ACC112 (cell line): ENCODE measurements at regions not wholly inside any gene's neighbourhood (a gene's known extent, or its start where the extent isn't known, plus 50 kb on each side); places are given as distances from the start of the nearest gene placed in this dataset.

Experiments used
- H2AFZ ChIP-seq: fragments of 200-600 bp; sonication (generic); one replicate; pipeline ENCODE4 v1.6.0; 2017; ENCODE audit warnings: antibody characterized with exemption, low read length; ENCODE audit not compliant: unreplicated experiment
- H3K27ac ChIP-seq: fragments of 200-600 bp; sonication (generic); 2 replicates; pipeline ENCODE4 v1.5.1; 2014; ENCODE audit warnings: low read depth, mild to moderate bottlenecking, antibody characterized with exemption, low read length, moderate library complexity
- H3K27me3 ChIP-seq: fragments of 200-600 bp; sonication (generic); 2 replicates; pipeline ENCODE4 v1.6.1; 2014; ENCODE audit warnings: mild to moderate bottlenecking, antibody characterized with exemption, low read length, moderate library complexity, mixed read lengths; ENCODE audit not compliant: insufficient read depth
- H3K36me3 ChIP-seq: fragments of 200-600 bp; sonication (generic); 2 replicates; pipeline ENCODE4 v1.6.1; 2016; ENCODE audit warnings: mild to moderate bottlenecking, antibody characterized with exemption, low read length, moderate library complexity, mixed read lengths; ENCODE audit not compliant: insufficient read depth
- H3K4me1 ChIP-seq: fragments of 200-600 bp; sonication (generic); one replicate; pipeline ENCODE4 v1.6.1; 2016; ENCODE audit warnings: low read length, mixed read lengths; ENCODE audit not compliant: insufficient read depth, unreplicated experiment, control insufficient read depth
- H3K4me3 ChIP-seq: fragments of 200-600 bp; sonication (generic); 2 replicates; pipeline ENCODE4 v1.5.1; 2014; ENCODE audit warnings: mild to moderate bottlenecking, low read depth, low read length
- H3K79me2 ChIP-seq: fragments of 200-600 bp; sonication (generic); one replicate; pipeline ENCODE4 v1.6.0; 2016; ENCODE audit warnings: low read length; ENCODE audit not compliant: control insufficient read depth, unreplicated experiment, insufficient read depth

- H3K4me1 ChIP-seq, result no peaks in the 10 kb centered on the region
- H3K27ac ChIP-seq, result no peak overlapping the region
- no peak overlapping the region for H2AFZ ChIP-seq
- H3K4me3 ChIP-seq, result no peak overlapping the region
- H3K36me3 ChIP-seq, result no peaks in the 10 kb centered on the region
- H3K27me3 ChIP-seq, result no peaks in the 10 kb centered on the region
- H3K79me2 ChIP-seq, result no peaks in the 10 kb centered on the region
These were observed 653.4 kb upstream of the FSHR start for GRCh38 chr2:49807689-49808088.

DNA sequence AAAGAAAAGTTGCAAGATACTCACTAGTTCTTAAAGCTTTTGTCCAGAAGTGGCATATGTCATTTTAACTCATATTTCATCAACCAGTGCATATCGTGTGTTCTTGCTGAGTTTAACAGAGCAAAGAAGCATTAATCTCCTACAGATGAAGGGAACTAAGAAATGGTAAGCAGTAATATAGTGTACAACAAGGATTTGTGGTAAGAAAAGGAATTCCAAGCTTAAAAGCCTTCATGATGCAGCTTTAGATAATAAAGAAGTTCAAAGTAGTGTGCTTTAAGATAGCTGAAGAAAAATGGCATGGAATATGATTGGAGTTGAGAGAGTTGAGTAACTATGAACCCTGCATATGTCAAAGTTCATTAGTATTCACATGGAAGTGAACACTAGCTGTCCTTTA is 649.8 kb upstream of the FSHR start:
- Histone ChIP-seq H3K36me3 (no peaks in the 10 kb centered on the region), H3K79me2 (no peaks in the 10 kb centered on the region), H3K4me3 (no peak overlapping the region), H3K27me3 (no peaks in the 10 kb centered on the region), H3K4me1 (no peaks in the 10 kb centered on the region), H3K27ac (no peak overlapping the region), H2AFZ (no peak overlapping the region)

GRCh38 chr2:49801898-49802450 is 647.7 kb upstream of the FSHR start:
- no peaks in the 10 kb centered on the region for H3K4me1 ChIP-seq
- H2AFZ ChIP-seq, result no peak overlapping the region
- no peak overlapping the region for H3K27ac ChIP-seq
- H3K4me3 ChIP-seq, result no peak overlapping the region
- H3K79me2 ChIP-seq, result no peaks in the 10 kb centered on the region
- no peaks in the 10 kb centered on the region for H3K27me3 ChIP-seq
- no peaks in the 10 kb centered on the region for H3K36me3 ChIP-seq

- no peaks in the 10 kb centered on the region for H3K4me1 ChIP-seq
- no peak overlapping the region for H3K4me3 ChIP-seq
- H3K36me3 ChIP-seq, result no peaks in the 10 kb centered on the region
- H3K79me2 ChIP-seq, result no peaks in the 10 kb centered on the region
- H3K27me3 ChIP-seq, result no peaks in the 10 kb centered on the region
- H2AFZ ChIP-seq, result no peak overlapping the region
- no peak overlapping the region for H3K27ac ChIP-seq
These were observed 644.3 kb upstream of the FSHR start for GRCh38 chr2:49798570-49798969.

DNA sequence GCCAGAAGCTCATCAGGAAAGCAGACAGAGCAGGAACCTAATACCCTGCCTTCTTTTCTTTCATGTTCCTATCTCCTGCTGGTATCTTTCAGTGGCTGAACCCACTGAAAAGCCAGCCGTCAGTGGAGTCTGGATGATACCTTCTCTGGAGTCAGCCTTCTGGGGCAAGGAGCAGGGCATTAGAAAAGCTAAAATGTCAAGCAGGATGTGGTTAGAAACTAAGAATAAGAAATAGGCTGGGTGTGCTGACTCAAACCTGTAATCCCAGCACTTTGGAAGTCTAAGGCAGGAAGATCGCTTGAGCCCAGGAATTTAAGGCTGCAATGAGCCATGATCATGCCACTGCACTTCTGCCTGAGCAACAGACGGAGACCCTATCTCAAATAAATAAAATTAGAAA is 642.0 kb upstream of the FSHR start:
- H3K79me2 ChIP-seq, result no peaks in the 10 kb centered on the region
- H2AFZ ChIP-seq, result no peak overlapping the region
- H3K4me3 ChIP-seq, result no peak overlapping the region
- no peaks in the 10 kb centered on the region for H3K4me1 ChIP-seq
- H3K27ac ChIP-seq, result no peak overlapping the region
- no peaks in the 10 kb centered on the region for H3K27me3 ChIP-seq
- no peaks in the 10 kb centered on the region for H3K36me3 ChIP-seq

DNA sequence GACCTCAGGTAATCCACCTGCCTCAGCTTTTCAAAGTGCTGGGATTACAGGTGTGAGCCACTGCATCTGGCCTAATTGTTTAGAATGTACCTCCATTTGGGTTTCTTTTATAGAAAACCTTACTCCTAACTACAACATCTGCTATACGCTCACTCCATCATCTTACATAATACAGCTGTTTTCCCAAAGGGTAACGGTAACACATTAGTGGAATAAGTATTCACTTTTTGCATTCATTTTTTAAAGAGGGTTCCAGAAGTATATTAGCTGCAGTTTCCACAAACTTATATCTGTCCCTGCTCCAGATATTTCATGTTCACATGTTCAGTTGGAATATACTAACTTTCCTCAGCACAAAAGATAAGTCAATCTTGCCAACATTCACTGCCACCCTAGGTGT is 640.1 kb upstream of the FSHR start:
- Histone ChIP-seq H3K4me1 (no peaks in the 10 kb centered on the region), H3K4me3 (no peak overlapping the region), H3K27ac (no peak overlapping the region), H3K27me3 (no peaks in the 10 kb centered on the region), H2AFZ (no peak overlapping the region), H3K36me3 (no peaks in the 10 kb centered on the region), H3K79me2 (no peaks in the 10 kb centered on the region)

DNA sequence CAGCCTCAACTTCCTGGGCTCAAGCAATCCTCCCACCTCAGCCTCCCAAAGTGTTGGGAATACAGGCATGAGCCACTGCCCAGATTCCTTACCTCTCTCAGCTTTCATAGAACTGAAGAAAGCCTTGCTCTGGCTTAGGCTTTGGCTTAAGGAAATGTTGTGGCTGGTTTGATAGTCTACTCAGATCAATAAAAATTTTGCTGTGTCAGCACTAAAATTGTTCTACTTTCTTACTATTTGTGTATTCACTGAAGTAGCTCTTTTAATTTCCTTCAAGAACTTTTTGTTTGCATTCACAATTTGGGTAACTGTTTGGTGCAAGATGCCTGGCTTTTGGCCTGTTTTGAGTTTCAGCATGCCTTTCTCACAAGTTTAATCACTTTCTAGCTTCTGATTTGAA is 634.0 kb upstream of the FSHR start:
- no peaks in the 10 kb centered on the region for H3K79me2 ChIP-seq
- H3K4me3 ChIP-seq, result no peak overlapping the region
- H3K4me1 ChIP-seq, result no peaks in the 10 kb centered on the region
- H3K27me3 ChIP-seq, result no peaks in the 10 kb centered on the region
- H3K27ac ChIP-seq, result no peak overlapping the region
- H3K36me3 ChIP-seq, result no peaks in the 10 kb centered on the region
- H2AFZ ChIP-seq, result no peak overlapping the region

DNA sequence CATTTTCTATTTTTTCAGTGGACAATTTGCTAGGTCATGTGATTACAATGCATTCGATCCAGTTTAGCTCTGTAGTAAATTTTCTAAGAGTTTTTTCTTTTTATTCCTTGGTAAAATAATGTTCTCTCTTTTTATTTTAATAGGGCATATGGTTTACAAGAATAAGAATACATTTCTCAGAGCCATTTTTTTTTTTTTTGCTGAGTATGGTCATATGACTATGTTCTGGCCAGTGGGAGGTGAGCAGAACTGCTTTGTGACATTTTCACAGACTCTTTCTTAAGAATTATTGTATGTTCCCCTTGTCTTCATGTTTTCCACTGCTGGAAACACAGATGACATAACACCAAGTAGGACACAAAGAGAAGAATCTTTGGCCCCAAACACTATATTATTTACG is 626.6 kb upstream of the FSHR start:
- H3K27ac ChIP-seq, result no peak overlapping the region
- no peaks in the 10 kb centered on the region for H3K79me2 ChIP-seq
- H3K27me3 ChIP-seq, result no peaks in the 10 kb centered on the region
- H3K4me1 ChIP-seq, result no peaks in the 10 kb centered on the region
- H3K36me3 ChIP-seq, result no peaks in the 10 kb centered on the region
- no peak overlapping the region for H2AFZ ChIP-seq
- no peak overlapping the region for H3K4me3 ChIP-seq

DNA sequence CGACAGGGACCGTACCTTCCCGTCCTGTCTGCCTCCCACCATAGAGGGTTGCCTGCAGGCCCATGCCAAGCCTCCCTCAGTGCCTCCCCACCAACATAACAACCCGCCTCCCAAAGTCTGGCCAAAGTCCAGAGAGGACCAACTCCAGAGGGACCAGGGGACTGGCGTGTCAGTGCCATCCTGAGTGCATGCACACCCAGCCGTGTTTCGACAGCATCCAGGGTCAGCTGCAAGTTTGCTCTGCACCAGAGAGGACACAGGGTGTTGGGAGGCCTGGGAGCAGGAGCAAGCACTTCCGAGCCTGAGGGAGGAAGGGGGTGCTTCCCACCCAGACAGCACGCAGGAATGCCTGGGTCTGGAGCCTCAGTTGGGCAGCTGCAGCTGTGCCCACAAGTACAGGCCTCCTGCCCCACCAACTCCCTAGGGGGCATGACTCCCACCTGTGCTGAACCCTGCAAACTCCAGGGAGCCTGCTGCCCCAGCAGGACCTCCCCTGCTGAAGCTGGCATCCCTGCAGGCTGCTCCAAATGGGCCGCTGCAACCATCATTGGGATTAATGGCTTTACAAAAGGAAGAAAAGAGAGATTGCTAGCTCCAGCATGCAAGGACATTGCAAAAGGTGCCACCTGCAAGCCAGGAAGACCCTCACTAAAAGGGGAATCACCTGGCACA is 618.1 kb upstream of the FSHR start:
- no peaks in the 10 kb centered on the region for H3K27me3 ChIP-seq
- H3K27ac ChIP-seq, result no peak overlapping the region
- no peaks in the 10 kb centered on the region for H3K4me1 ChIP-seq
- no peaks in the 10 kb centered on the region for H3K36me3 ChIP-seq
- H3K4me3 ChIP-seq, result no peak overlapping the region
- H2AFZ ChIP-seq, result no peak overlapping the region
- H3K79me2 ChIP-seq, result no peaks in the 10 kb centered on the region

DNA sequence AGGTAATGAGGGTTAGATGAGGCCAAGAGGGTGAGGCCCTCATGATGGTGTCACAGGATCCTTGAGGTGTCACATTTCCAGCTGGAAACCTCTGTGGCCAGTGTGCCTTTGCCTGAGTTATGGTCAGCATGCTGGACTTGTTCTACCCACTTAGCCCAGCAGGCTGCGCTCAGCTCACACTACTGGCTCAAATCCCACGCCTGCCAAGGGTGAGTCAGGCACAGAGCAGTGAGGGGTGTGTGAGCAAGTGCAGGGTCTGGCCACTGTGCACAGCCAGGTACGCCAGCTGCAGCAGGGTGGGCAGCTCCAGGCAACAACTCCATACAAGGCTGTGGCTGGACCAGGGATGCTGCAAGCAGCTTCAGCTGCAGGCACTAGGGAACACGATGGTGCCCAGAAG is 616.6 kb upstream of the FSHR start:
- H3K4me3 ChIP-seq, result no peak overlapping the region
- no peak overlapping the region for H3K27ac ChIP-seq
- H3K27me3 ChIP-seq, result no peaks in the 10 kb centered on the region
- H3K79me2 ChIP-seq, result no peaks in the 10 kb centered on the region
- H3K4me1 ChIP-seq, result no peaks in the 10 kb centered on the region
- H3K36me3 ChIP-seq, result no peaks in the 10 kb centered on the region
- H2AFZ ChIP-seq, result no peak overlapping the region

- Histone ChIP-seq H3K79me2 (no peaks in the 10 kb centered on the region), H3K4me1 (no peaks in the 10 kb centered on the region), H3K36me3 (no peaks in the 10 kb centered on the region), H3K4me3 (no peak overlapping the region), H2AFZ (no peak overlapping the region), H3K27ac (no peak overlapping the region), H3K27me3 (no peaks in the 10 kb centered on the region)
These were observed 613.0 kb upstream of the FSHR start for GRCh38 chr2:49767316-49767715.
